ENCODE measurements at regions not wholly inside any gene's neighbourhood (a gene's known extent, or its start where the extent isn't known, plus 50 kb on each side); places are given as distances from the start of the nearest gene placed in this dataset.

DNA sequence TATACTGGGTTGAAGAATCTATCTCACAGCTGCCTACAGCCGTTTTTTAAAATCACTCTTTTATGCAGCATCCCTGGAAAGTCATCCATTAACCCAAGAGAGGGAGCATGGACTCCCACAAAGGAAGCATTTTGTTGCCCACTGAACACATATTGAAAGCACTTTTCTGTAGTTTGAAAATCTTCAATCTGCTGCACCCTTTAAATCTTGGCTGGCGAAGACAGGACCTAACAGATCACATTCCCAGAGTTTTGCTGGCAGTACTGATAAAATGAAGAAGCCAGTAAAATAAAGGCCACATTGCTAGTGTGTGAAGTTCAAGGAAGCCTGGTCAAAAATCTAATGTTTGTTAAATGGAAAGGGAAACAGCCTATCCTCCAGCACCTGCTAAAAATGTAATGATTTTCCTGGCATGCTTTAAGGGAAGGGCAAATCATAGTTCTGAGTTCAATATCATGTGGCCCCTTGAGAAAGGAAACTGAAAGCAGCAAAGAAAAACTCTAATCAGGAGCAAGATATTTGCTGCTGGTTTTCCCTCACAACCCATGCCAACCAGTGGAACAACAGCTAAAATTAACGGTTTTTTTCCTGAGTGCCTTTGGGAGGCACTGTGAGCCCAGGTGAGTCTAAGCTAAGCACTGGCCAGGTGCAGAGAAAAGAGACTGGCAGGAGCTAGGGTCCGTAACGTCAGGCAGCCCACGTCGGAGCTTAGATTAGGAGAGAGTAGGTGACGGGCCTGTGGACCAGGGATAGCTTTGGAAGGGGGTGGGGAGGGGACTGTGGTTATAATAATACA is 97.9 kb upstream of the PALS2 start:
- ATAC-seq (ENCODE audit: insufficient number of reproducible peaks, low FRiP score, low read depth) (no peak), DNase-seq (ENCODE audit: low spot score) (no peak)
- no peaks in the 10 kb centered on the region for H3K36me3 ChIP-seq
- H3K4me3 ChIP-seq, result no peak overlapping the region
- TF ChIP-seq, protein P1, sequence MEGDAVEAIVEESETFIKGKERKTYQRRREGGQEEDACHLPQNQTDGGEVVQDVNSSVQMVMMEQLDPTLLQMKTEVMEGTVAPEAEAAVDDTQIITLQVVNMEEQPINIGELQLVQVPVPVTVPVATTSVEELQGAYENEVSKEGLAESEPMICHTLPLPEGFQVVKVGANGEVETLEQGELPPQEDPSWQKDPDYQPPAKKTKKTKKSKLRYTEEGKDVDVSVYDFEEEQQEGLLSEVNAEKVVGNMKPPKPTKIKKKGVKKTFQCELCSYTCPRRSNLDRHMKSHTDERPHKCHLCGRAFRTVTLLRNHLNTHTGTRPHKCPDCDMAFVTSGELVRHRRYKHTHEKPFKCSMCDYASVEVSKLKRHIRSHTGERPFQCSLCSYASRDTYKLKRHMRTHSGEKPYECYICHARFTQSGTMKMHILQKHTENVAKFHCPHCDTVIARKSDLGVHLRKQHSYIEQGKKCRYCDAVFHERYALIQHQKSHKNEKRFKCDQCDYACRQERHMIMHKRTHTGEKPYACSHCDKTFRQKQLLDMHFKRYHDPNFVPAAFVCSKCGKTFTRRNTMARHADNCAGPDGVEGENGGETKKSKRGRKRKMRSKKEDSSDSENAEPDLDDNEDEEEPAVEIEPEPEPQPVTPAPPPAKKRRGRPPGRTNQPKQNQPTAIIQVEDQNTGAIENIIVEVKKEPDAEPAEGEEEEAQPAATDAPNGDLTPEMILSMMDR (IDR thresholded peaks at IDR 0.05), result no peak
- H3K4me1 ChIP-seq (ENCODE audit: control insufficient read depth in 1 of 2, low read depth in 2 of 2), result peaks cover 10 to 37% of the 10 kb centered on the region in 2 donors
- H3K9me3 ChIP-seq, result no peaks in the 10 kb centered on the region
- H3K27ac ChIP-seq, result peak overlapping the region; percentile 65 to 82
- no peaks in the 10 kb centered on the region for H3K27me3 ChIP-seq (replicated peaks; ENCODE audit: insufficient read depth)

DNA sequence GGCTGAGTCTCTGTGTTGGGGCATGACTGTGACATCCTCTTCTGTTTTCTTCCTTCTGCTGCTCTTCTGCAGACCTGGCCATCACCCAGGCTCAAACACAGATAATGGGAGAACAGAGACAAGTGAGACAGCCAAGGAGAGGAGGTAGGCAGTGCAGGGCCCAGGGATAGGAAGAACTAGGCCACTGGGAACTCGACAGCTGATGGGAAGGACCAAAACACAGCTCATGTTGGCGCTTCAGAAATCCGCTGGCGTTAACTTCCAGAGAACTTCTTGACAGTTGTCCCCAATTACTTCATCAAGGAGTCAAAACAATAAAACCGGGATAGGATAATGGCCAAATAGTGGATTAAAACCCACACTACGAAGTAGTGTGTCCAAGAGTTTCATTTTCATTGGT is 97.0 kb upstream of the PALS2 start:
- peak overlapping the region; percentile 65 to 82 for H3K27ac ChIP-seq
- no peaks in the 10 kb centered on the region for H3K36me3 ChIP-seq
- H3K4me3 ChIP-seq, result peak overlapping the region; percentile 22
- no peak for DNase-seq (ENCODE audit: low spot score)
- ATAC-seq (ENCODE audit: insufficient number of reproducible peaks, low FRiP score, low read depth), result no peak
- H3K27me3 ChIP-seq (replicated peaks; ENCODE audit: insufficient read depth), result no peaks in the 10 kb centered on the region
- TF ChIP-seq, protein P1 (IDR thresholded peaks at IDR 0.05), result no peak
- H3K9me3 ChIP-seq, result no peaks in the 10 kb centered on the region
- peaks cover 10 to 37% of the 10 kb centered on the region in 2 donors for H3K4me1 ChIP-seq (ENCODE audit: control insufficient read depth in 1 of 2, low read depth in 2 of 2)

DNA sequence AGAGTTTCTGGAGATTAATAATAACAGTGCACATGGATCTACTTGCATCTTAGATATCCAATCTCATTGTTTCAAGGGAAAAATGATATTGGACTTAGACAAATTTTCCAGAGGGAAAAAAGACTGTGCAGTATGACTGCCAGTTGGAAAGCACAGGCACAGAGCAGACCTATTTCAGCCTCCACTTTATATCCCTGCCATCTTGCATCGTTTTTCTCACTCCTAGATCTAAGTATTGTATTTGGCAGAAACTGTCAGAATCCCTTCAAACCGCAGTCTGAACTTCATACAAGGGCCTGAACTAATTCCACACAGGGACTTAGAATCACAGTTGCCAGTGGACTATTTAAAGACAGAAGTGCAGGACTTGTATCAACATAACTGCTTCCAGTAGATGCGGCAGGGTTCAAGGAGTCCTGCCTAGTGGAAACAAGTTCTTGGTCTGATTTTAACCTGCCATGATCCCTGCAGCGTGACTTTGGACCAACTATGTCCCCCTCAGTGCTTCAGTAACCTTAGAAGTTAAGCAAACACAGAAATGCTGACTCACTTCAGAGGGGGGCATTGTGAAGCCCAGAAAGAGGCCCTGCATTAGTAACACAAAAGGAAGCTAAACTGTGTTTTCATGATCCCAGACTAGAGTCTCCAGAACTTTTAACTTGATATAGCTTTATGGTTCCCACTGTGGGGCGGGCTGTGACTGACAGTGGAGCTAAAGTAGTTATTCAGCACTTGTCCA is 95.7 kb upstream of the PALS2 start:
- peak overlapping the region; percentile 35 for H3K4me3 ChIP-seq
- H3K27ac ChIP-seq, result peak overlapping the region; percentile 65 to 82

DNA sequence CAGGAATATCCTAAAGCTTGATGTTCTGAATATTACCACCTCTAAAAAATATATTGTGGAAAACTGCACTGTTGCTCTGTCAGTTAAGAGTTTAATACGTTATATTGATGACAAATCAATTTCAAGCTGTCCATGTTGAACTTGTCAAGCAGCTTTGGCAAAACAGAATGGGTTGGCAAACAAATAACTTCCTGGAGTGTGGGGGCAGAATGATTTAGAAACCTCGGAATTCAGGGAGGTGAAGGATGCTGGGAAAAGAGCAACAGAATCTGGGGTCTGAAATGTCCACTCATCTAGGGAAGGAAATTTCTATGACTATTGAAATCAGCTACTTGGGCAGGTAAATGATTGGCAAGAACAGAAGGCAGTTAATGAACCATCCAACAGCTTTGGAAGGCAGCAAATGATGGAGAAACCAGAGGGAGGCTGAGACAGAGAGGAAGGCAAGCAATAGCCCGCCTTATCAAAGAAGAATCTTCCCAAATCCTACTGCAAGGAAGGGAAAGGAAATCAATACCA is 95.1 kb upstream of the PALS2 start:
- Histone ChIP-seq H3K4me1 (ENCODE audit: control insufficient read depth in 1 of 2, low read depth in 2 of 2) (peaks cover 10 to 37% of the 10 kb centered on the region in 2 donors), H3K36me3 (no peaks in the 10 kb centered on the region), H3K4me3 (peak overlapping the region; percentile 20), H3K27ac (peak overlapping the region; percentile 65 to 82), H3K9me3 (no peaks in the 10 kb centered on the region), H3K27me3 (replicated peaks; ENCODE audit: insufficient read depth) (no peaks in the 10 kb centered on the region)
- DNase-seq (ENCODE audit: low spot score), result no peak
- TF ChIP-seq, protein P1 (IDR thresholded peaks at IDR 0.05), result no peak
- ATAC-seq (ENCODE audit: insufficient number of reproducible peaks, low FRiP score, low read depth), result no peak

More for the DNA sequence above, 95.7 kb upstream of the PALS2 start:
- TF ChIP-seq, protein P1 (IDR thresholded peaks at IDR 0.05), result peak; percentile 11
- ATAC-seq (ENCODE audit: insufficient number of reproducible peaks, low FRiP score, low read depth) (peak; percentile 96), DNase-seq (ENCODE audit: low spot score) (peak; percentile 20)
- peaks cover 10 to 37% of the 10 kb centered on the region in 2 donors for H3K4me1 ChIP-seq (ENCODE audit: control insufficient read depth in 1 of 2, low read depth in 2 of 2)
- H3K27me3 ChIP-seq (replicated peaks; ENCODE audit: insufficient read depth), result no peaks in the 10 kb centered on the region
- H3K36me3 ChIP-seq, result no peaks in the 10 kb centered on the region
- H3K9me3 ChIP-seq, result no peaks in the 10 kb centered on the region

DNA sequence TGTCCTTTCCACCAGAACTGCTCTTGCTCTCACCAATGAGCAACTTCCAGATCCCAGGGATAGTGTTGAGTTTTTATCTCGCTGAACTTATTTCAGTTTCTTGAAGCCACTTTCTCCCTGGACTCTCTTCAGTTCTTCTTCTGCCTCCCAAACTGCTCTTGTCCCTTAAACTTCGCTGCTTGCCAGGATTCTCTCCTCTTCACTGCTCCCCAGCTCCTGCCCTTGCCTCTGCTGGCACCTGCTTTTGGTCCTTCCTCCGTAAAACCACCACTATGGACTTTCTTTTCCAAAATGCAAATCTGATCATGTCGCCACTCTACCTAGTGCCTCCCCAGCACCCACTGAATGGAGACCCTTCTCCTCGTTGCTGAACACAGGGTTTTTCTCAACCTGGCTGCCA is 92.8 kb upstream of the PALS2 start:
- no peak overlapping the region for H3K27ac ChIP-seq

More for the DNA sequence above, 92.8 kb upstream of the PALS2 start:
- no peaks in the 10 kb centered on the region for H3K36me3 ChIP-seq
- no peaks in the 10 kb centered on the region for H3K9me3 ChIP-seq
- no peak for ATAC-seq (ENCODE audit: insufficient number of reproducible peaks, low FRiP score, low read depth)
- H3K4me1 ChIP-seq (ENCODE audit: control insufficient read depth in 1 of 2, low read depth in 2 of 2), result peaks cover 10 to 33% of the 10 kb centered on the region in 2 donors
- H3K27me3 ChIP-seq (replicated peaks; ENCODE audit: insufficient read depth), result no peaks in the 10 kb centered on the region
- H3K4me3 ChIP-seq, result no peak overlapping the region
- TF ChIP-seq, protein P1 (IDR thresholded peaks at IDR 0.05), result no peak
- DNase-seq (ENCODE audit: low spot score), result no peak

All from thoracic aorta (tissue), 2 donors.